PFSK-1 (cell line): ENCODE measurements at regions not wholly inside any gene's neighbourhood (a gene's known extent, or its start where the extent isn't known, plus 50 kb on each side); places are given as distances from the start of the nearest gene placed in this dataset.

Source experiments
- POLR2AphosphoS5 ChIP-seq: IDR thresholded peaks from 2 replicates; pipeline ENCODE4 v1.6.1; 2012; ENCODE audit warnings: low read depth, mild to moderate bottlenecking, control low read depth, low read length, moderate library complexity
- SIN3A ChIP-seq: IDR thresholded peaks from 2 replicates; pipeline ENCODE4 v1.6.1; 2012; ENCODE audit warnings: mild to moderate bottlenecking, low read length, moderate library complexity, borderline replicate concordance; ENCODE audit not compliant: insufficient read depth
- TAF1 ChIP-seq: IDR thresholded peaks from 2 replicates; pipeline ENCODE4 v1.6.1; 2012; ENCODE audit warnings: low read length, control low read depth, borderline replicate concordance; ENCODE audit not compliant: insufficient read depth
- TF ChIP-seq, protein P1 (sequence below), 2 experiments: IDR thresholded peaks; 2 replicates each; pipeline versions ENCODE4 v1.6.1 to v1.8.0; 2011 to 2012; ENCODE audit warnings: low read depth in 2 of 2, low read length in 2 of 2, control low read depth in 1 of 2, inconsistent platforms in 1 of 2, mild to moderate bottlenecking in 1 of 2, moderate library complexity in 1 of 2; ENCODE audit not compliant: insufficient read depth in 1 of 2

- TF ChIP-seq TAF1 (no peak), POLR2AphosphoS5 (no peak), SIN3A (no peak)
- TF ChIP-seq, protein P1, sequence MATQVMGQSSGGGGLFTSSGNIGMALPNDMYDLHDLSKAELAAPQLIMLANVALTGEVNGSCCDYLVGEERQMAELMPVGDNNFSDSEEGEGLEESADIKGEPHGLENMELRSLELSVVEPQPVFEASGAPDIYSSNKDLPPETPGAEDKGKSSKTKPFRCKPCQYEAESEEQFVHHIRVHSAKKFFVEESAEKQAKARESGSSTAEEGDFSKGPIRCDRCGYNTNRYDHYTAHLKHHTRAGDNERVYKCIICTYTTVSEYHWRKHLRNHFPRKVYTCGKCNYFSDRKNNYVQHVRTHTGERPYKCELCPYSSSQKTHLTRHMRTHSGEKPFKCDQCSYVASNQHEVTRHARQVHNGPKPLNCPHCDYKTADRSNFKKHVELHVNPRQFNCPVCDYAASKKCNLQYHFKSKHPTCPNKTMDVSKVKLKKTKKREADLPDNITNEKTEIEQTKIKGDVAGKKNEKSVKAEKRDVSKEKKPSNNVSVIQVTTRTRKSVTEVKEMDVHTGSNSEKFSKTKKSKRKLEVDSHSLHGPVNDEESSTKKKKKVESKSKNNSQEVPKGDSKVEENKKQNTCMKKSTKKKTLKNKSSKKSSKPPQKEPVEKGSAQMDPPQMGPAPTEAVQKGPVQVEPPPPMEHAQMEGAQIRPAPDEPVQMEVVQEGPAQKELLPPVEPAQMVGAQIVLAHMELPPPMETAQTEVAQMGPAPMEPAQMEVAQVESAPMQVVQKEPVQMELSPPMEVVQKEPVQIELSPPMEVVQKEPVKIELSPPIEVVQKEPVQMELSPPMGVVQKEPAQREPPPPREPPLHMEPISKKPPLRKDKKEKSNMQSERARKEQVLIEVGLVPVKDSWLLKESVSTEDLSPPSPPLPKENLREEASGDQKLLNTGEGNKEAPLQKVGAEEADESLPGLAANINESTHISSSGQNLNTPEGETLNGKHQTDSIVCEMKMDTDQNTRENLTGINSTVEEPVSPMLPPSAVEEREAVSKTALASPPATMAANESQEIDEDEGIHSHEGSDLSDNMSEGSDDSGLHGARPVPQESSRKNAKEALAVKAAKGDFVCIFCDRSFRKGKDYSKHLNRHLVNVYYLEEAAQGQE (IDR thresholded peaks at IDR 0.05; ENCODE audit: insufficient read depth in 1 of 2, low read depth in 2 of 2, low read length in 2 of 2) = no peak
These were observed 157.4 kb upstream of the HMGA2 start for GRCh38 chr12:65666876-65667275.
